Activated T-cell treated with anti-CD3 and anti-CD28 coated beads for 48 hours (primary cell): ENCODE measurements at regions not wholly inside any gene's neighbourhood (a gene's known extent, or its start where the extent isn't known, plus 50 kb on each side); places are given as distances from the start of the nearest gene placed in this dataset.
"Not testable (repeated sequence)": the region's sequence is repeated elsewhere in the genome, so short reads cannot be mapped to it uniquely, and the experiment has no call there.

ENCODE experiments used
- DNase-seq: peaks from one replicate; pipeline ENCODE4 v3.0.0-alpha.2; 2020; ENCODE audit warnings: low read depth

DNA sequence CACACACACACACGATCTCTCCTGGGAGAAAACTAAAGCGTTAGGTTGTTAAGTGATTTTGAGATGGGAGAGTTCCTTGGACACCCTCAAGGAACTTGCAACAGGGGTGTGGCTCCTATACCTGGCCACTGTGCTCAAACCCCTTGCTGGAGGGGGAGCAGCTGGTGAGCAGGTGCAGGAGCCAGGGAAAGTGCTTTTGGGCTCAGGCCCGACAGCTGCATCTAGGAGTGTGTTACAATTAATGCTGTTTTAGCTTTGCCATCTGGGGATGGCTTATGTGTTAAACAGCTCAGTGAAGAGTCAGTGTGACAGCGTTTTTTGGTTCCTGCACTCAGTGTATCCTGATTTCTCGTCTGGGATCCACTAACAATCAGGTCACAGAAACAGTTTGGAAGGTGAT, 510.8 kb downstream of the TRIB2 start:
- DNase-seq: no peak

GRCh38 chr2:13230221-13230620, 513.5 kb downstream of the TRIB2 start:
- no peak for DNase-seq

- no peak for DNase-seq
Observed at GRCh38 chr2:13240061-13240460, 523.3 kb downstream of the TRIB2 start.

- DNase-seq: no peak
Observed at GRCh38 chr2:13240789-13241487, 524.2 kb downstream of the TRIB2 start.

GRCh38 chr2:13252615-13253014, 535.9 kb downstream of the TRIB2 start:
- DNase-seq: no peak

DNA sequence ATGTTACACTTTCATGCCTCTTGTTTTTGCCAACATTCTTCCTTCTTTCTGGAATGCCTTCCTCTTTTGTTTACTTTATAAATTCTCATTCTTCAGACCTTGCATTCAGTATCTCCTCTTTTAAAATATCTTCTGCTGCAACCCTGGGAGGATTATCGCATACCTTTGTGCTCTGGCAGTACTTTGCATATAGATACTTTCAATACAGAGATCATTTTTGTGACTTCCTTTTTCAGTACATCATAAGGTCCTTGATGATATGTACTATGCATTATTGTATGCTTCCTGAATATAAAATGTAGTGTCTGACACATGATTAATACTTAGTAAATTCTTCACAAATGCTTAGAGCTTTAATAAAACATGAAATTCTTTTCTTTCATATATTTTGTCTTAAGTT, 538.7 kb downstream of the TRIB2 start:
- no peak for DNase-seq

DNA sequence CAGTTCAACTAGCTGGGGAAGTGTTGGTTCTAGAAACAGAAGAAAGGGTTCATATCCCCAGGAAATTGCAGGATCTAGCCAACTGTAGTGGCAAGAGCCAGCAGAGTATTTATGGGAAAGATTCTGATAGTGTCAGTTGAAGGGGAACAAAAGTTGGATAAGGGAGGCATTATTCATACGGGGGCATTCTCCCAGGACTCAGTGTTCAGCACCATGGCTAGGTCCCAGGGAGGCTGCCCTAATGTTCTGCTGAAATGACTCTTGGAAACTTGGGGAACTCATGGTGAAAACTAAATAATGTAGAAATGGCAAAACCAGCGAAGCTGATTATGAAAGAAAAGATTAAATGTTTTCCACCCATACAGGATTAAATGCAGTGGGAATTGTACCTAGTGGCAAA, 543.7 kb downstream of the TRIB2 start:
- no peak for DNase-seq

DNA sequence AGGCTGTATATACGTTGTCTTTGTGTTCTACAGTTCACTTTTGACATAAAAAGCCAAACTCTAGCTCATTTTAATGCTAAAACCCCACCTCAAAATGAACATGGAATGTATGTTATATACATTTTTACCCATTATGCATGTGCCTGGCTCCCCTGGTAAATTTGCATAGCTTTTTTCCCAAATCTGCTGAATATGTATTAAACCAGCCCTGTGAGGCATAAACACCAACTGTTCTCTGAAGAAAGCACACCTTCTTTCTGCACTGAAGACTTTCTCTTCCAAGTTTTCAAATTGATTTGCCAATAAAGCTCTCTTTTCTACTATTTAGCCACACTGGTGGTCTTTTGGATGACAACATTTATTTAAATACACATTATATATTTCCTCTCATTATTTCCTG, 549.4 kb downstream of the TRIB2 start:
- DNase-seq: no peak

GRCh38 chr2:13284688-13285087, 568.0 kb downstream of the TRIB2 start:
- DNase-seq: no peak

DNA sequence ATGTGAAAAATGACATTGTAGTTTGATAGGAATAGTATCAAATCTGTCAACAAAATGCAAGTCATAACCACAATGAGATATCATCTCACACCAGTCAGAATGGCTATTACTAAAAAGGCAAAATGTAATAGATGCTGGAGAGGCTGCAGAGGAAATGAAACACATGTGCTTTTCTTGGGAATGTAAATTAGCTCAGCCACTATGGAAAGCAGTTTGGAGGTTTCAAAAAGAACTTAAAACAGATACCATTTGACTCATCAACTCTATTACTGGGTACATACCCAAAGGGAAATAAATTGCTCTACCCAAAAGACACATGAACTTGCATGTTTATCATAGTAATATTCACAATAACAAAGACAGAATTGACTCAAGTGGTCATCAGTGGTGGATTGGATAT, 572.6 kb downstream of the TRIB2 start:
- no peak for DNase-seq

DNA sequence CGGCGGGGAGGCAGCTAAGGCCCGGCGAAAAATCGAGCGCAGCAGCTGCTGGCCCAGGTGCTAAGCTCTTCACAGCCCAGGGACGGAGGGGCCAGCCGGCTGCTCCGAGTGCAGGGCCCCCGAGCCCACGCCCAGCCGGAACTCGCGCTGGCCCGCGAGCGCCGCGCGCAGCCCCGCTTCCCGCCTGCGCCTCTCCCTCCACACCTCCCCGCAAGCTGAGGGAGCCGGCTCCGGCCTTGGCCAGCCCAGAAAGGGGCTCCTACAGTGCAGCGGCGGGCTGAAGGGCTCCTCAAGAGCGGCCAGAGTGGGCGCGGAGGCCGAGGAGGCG, 591.7 kb downstream of the TRIB2 start:
- DNase-seq: not testable (repeated sequence)

DNA sequence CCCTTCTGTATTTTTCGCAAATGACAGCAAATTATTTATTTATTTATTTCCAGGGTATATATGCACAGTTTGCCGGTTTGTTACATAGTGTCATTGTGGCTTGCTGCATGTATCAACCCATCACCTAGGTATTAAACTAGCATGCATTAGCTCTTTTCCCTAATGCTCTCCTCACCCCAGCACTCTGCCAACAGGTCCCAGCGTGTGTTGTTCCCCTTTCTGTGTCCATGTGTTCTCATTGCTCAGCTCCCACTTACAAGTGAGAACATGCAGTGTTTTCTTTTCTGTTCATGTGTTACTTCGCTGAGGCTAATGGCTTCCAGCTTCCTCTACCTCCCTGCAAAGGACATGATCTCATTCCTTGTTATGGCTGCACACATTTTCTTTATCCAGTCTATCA, 592.3 kb downstream of the TRIB2 start:
- no peak for DNase-seq

DNA sequence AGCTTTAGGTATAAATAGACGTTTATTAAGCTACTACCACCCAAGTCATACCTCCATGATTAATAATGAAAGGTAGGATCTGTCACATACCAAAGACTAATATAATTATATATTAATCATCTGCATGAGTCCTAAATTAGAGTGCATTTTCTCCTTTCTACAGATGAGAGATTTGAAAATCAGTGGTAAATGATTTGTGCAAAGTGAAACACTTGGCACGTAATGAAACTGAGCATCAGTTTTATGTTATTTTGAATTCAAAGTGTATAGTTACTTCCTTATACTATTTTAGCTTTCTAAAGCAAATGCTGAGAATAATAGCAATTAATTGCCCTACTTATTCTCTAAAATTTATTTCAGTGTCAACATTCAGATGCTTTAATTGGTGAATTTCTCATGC, 615.3 kb downstream of the TRIB2 start:
- no peak for DNase-seq

GRCh38 chr2:13334071-13334470, 617.3 kb downstream of the TRIB2 start:
- not testable (repeated sequence) for DNase-seq

DNA sequence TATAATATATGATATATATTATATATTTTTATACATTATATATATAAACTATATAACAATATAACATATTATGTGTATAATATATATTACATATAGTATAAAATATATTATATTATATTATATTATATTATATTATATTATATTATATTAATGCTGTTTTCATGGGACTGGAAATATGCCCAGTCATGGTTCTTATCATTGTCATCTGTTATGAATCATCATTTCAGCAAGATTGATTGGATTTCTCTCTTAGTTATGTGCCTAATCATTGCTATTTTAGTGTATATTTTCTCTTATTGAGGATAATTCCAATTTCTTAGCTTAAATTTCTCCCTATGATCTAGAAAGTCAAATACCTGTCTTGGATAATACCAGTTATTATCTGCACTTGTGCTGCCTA, 617.8 kb downstream of the TRIB2 start:
- no peak for DNase-seq

GRCh38 chr2:13335862-13336535, 619.3 kb downstream of the TRIB2 start:
- no peak for DNase-seq

DNA sequence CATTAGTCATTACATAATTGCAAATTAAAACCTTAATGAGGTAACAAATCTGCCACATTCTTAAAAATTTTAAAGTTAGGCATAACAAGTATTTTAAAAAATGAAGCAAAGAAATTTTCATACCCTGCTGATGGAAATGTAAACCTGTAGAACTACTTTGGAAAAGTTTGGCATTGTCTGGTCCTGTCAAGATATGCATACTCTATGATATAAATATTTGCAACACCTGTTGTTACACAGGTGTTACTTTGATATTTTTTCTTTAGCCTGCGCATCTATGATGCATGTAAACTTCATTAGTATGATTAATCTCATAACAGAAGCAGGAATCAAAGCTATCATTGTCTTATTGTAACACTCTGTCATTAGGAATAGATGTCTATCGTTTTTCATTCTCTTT, 634.3 kb downstream of the TRIB2 start:
- no peak for DNase-seq

DNA sequence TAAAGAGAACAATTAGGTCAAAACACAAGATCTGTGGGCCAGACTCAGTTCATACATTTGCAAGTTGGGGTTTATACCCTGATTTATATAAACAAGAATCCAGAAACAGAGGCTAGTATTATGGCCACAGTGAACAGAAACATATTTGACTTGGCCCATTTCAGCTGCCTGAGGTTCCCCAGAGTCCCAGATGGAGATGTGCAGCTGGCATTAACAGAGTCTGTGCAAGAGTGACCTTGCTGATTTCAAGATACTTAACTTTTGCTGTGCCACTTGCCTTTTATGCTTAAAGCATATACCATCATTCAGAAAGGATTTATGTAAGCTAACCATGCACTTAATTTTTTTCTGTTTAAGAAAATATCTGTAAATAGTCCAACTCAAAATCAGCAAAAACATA, 636.3 kb downstream of the TRIB2 start:
- no peak for DNase-seq

DNA sequence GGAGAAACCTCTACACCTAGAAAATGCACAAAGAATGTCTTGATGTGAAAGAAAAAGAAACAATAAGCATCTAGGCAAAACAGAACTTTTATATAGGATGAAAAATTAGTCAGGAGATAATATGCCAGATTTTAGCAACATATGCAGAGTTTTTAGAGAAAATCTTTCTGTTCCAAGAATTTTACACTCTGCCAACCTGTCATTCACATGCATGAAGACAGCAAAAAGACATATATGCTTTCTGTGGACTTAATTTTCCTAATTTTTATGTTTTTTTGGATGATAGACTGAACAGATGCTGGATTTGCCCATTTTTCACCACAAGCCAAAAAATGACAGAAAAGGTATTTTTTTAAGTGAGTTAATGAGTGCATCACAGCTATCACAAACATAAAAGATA, 637.3 kb downstream of the TRIB2 start:
- DNase-seq: no peak

GRCh38 chr2:13381928-13382327, 665.2 kb downstream of the TRIB2 start:
- DNase-seq: not testable (repeated sequence)

- not testable (repeated sequence) for DNase-seq
Observed at GRCh38 chr2:13389172-13389571, 672.4 kb downstream of the TRIB2 start.

- no peak for DNase-seq
Observed at GRCh38 chr2:13390676-13391075, 673.9 kb downstream of the TRIB2 start.

DNA sequence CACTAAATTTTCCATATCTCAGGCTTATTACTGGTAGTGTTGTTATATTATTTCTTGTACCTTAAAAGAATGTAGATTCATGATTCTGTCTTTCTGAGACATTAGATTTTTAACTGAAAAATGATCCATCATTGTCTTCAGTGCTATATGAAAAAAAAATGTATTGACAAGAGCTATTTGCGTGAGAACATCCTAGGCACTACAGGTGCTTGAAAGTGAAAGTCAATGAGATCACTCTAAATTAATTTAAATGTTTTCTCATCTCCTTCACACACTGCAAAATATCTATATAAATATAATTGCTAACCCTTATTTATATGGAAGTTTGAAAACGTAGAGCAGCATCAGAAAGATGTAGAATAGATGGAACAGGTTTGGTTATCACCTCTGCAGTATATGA, 684.6 kb downstream of the TRIB2 start:
- DNase-seq: no peak

GRCh38 chr2:13413989-13414388, 697.3 kb downstream of the TRIB2 start:
- DNase-seq: no peak
